Fibroblast of pulmonary artery (primary cell): ENCODE measurements at regions not wholly inside any gene's neighbourhood (a gene's known extent, or its start where the extent isn't known, plus 50 kb on each side); places are given as distances from the start of the nearest gene placed in this dataset.
A peak's percentile ranks its signal among the peaks of the same experiment; 100 is the strongest.

Experiments
- DNase-seq: peaks from one replicate; pipeline ENCODE4 v3.0.0-alpha.2; 2010; ENCODE audit warnings: low read depth
- H3K4me3 ChIP-seq: replicated peaks from 2 replicates; pipeline ENCODE4 v1.5.1; 2011; ENCODE audit warnings: low read depth, mild to moderate bottlenecking, control low read depth, low read length, moderate library complexity
- CTCF ChIP-seq: IDR thresholded peaks from 2 replicates; pipeline ENCODE4 v1.5.1; 2011; ENCODE audit warnings: mild to moderate bottlenecking, control low read depth, low read length, inconsistent platforms; ENCODE audit errors: missing control alignments

GRCh38 chr5:87020099-87020934, 247.4 kb upstream of the RASA1 start:
- H3K4me3 ChIP-seq: no peak overlapping the region
- DNase-seq: peak; percentile 26

GRCh38 chr5:87022415-87022814, 245.3 kb upstream of the RASA1 start:
- TF ChIP-seq CTCF: no peak
- DNase-seq: no peak
- H3K4me3 ChIP-seq: no peak overlapping the region

More at GRCh38 chr5:87020099-87020934, 247.4 kb upstream of the RASA1 start:
- no peak for TF ChIP-seq CTCF

GRCh38 chr5:87027570-87027969, 240.1 kb upstream of the RASA1 start:
- H3K4me3 ChIP-seq: no peak overlapping the region
- DNase-seq: no peak
- TF ChIP-seq CTCF: no peak

- no peak for DNase-seq
- H3K4me3 ChIP-seq: no peak overlapping the region
- no peak for TF ChIP-seq CTCF
Measured at GRCh38 chr5:87029951-87030350, 237.7 kb upstream of the RASA1 start.

- no peak for TF ChIP-seq CTCF
Measured at GRCh38 chr5:87030699-87031098, 237.0 kb upstream of the RASA1 start.

GRCh38 chr5:87034557-87034956, 233.1 kb upstream of the RASA1 start:
- DNase-seq: no peak
- TF ChIP-seq CTCF: no peak
- no peak overlapping the region for H3K4me3 ChIP-seq

More at GRCh38 chr5:87030699-87031098, 237.0 kb upstream of the RASA1 start:
- no peak for DNase-seq
- no peak overlapping the region for H3K4me3 ChIP-seq

GRCh38 chr5:87042554-87042953, 225.1 kb upstream of the RASA1 start:
- no peak for DNase-seq
- TF ChIP-seq CTCF: no peak
- no peak overlapping the region for H3K4me3 ChIP-seq
